T-cell (primary cell): ENCODE measurements at regions not wholly inside any gene's neighbourhood (a gene's known extent, or its start where the extent isn't known, plus 50 kb on each side); places are given as distances from the start of the nearest gene placed in this dataset.

ENCODE experiments used
- ATAC-seq, 4 experiments: fragments of 200-7000 bp in 3 of 4; fragments of 150-1000 bp in 1 of 4; cut with Tn5 transposase; replicated peaks in 1 of 4; 1 replicate in 3 of 4; 2 replicates in 1 of 4; pipeline ENCODE4 v1.10.0; 2021; ENCODE audit warnings: moderate library complexity in 3 of 4, mild to moderate bottlenecking in 2 of 4, moderate number of reproducible peaks in 1 of 4
- CTCF ChIA-PET, 2 donors: fragments of 300-600 bp; sonication (Branson Sonifier 250); formaldehyde crosslinking; loops; one replicate each; lab custom pipeline; 2022; ENCODE audit warnings: antibody characterized with exemption in 2 of 2; lab: Charles Lee
- POLR2A ChIA-PET, 2 donors: fragments of 300-600 bp; sonication (Branson Sonifier 250); formaldehyde crosslinking; loops; one replicate each; lab custom pipeline; 2022; ENCODE audit warnings: antibody characterized with exemption in 2 of 2; lab: Charles Lee
- DNase-seq, 35 experiments: peaks; one replicate each; pipeline versions ENCODE4 v3.0.0 to v3.0.0-alpha.2; 2013 to 2023
- H3K27ac ChIP-seq: one replicate; pipeline ENCODE4 v1.5.1; 2013; ENCODE audit warnings: low read length
- H3K27me3 ChIP-seq, 2 experiments: replicated peaks in 1 of 2; 1 replicate in 1 of 2; 2 replicates in 1 of 2; pipeline versions ENCODE4 v1.6.1 to v1.7.0; 2013; ENCODE audit warnings: low read length in 1 of 2, mixed read lengths in 1 of 2; ENCODE audit not compliant: control insufficient read depth in 2 of 2, insufficient read depth in 2 of 2; ENCODE audit errors: extremely low read depth in 1 of 2
- H3K36me3 ChIP-seq, 2 donors: 1 replicate in 1 of 2; 2 replicates in 1 of 2; pipeline versions ENCODE4 v1.6.1 to v1.7.0; 2013; ENCODE audit warnings: low read length in 1 of 2; ENCODE audit not compliant: control insufficient read depth in 2 of 2, insufficient read depth in 1 of 2; ENCODE audit errors: extremely low read depth in 1 of 2
- H3K4me1 ChIP-seq, 2 experiments: 1 replicate in 1 of 2; 2 replicates in 1 of 2; pipeline versions ENCODE4 v1.6.1 to v1.7.0; 2013; ENCODE audit warnings: low read length in 2 of 2, mixed read lengths in 1 of 2; ENCODE audit not compliant: insufficient read depth in 2 of 2, control insufficient read depth in 1 of 2; ENCODE audit errors: extremely low read depth in 1 of 2
- H3K4me3 ChIP-seq, 2 donors: 1 replicate in 1 of 2; 2 replicates in 1 of 2; pipeline versions ENCODE4 v1.5.1 to v1.7.0; 2013; ENCODE audit warnings: mild to moderate bottlenecking in 2 of 2, low read length in 1 of 2, moderate library complexity in 1 of 2; ENCODE audit not compliant: control insufficient read depth in 1 of 2; ENCODE audit errors: extremely low read depth in 1 of 2
- H3K9me3 ChIP-seq: 2 replicates; pipeline ENCODE4 v1.7.0; 2013
- H3K27ac Mint-ChIP-seq, 2 donors: one replicate each; pipeline ENCODE4 v1.8.0; 2020 to 2021; ENCODE audit warnings: mild to moderate bottlenecking in 2 of 2, mixed read lengths in 2 of 2
- H3K27me3 Mint-ChIP-seq, 2 donors: one replicate each; pipeline ENCODE4 v1.8.0; 2021 to 2022; ENCODE audit warnings: mixed read lengths in 2 of 2
- H3K36me3 Mint-ChIP-seq: one replicate; pipeline ENCODE4 v1.8.0; 2021; ENCODE audit warnings: mixed read lengths
- H3K4me1 Mint-ChIP-seq, 3 donors: one replicate each; pipeline ENCODE4 v1.8.0; 2020 to 2022; ENCODE audit warnings: mixed read lengths in 3 of 3, mild to moderate bottlenecking in 1 of 3
- H3K4me3 Mint-ChIP-seq, 3 donors: one replicate each; pipeline ENCODE4 v1.8.0; 2020 to 2022; ENCODE audit warnings: mild to moderate bottlenecking in 3 of 3, mixed read lengths in 3 of 3, moderate library complexity in 3 of 3
- H3K9me3 Mint-ChIP-seq, 3 donors: one replicate each; pipeline ENCODE4 v1.8.0; 2020 to 2022; ENCODE audit warnings: mixed read lengths in 3 of 3
- WGBS: methylation state at CpG from one replicate; pipeline ENCODE4 v1.1.5; 2013; ENCODE audit warnings: missing lambda C conversion rate; ENCODE audit not compliant: insufficient coverage; 5-methylcytosine and 5-hydroxymethylcytosine counted together

GRCh38 chr9:13597427-13597826 lies 317.9 kb upstream of the MPDZ start:
- no peaks in the 10 kb centered on the region for H3K4me1 ChIP-seq
- no peak overlapping the region for H3K4me3 Mint-ChIP-seq
- no peaks in the 10 kb centered on the region for H3K27me3 ChIP-seq
- no peaks in the 10 kb centered on the region for H3K4me1 Mint-ChIP-seq
- peaks cover 0 to 4% (median 0%) of the 10 kb centered on the region in 3 donors for H3K9me3 Mint-ChIP-seq
- ATAC-seq: no peak
- POLR2A ChIA-PET: no interaction called here
- no peak overlapping the region for H3K27ac ChIP-seq
- H3K27me3 Mint-ChIP-seq: no peaks in the 10 kb centered on the region
- H3K36me3 Mint-ChIP-seq: no peaks in the 10 kb centered on the region
- no peak overlapping the region for H3K4me3 ChIP-seq
- H3K36me3 ChIP-seq: no peaks in the 10 kb centered on the region
- WGBS: no CpG with 5 or more reads among the region's 5 CpGs
- CTCF ChIA-PET: no interaction called here
- DNase-seq: no peak
- no peak overlapping the region for H3K27ac Mint-ChIP-seq
- H3K9me3 ChIP-seq: no peaks in the 10 kb centered on the region

DNA sequence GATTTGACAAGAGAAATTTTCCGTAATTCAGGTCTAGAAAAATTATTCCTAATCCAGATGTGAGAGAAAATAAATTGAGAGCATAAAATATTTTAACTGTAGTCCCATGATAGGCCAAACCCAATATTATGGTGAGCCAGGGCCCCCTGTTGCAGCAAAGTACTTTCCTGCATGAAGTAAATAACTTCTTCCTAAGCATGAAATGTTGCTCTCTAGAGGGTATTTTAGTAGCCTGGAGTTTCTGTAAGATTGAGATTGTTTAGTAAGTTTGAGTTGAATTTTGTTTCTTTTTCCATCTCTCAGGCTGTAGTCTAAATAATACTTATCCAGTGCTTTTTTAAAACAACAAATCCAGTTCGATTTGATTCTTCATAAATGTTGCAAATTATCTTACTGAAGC lies 317.5 kb upstream of the MPDZ start:
- Histone ChIP-seq H3K27ac (no peak overlapping the region), H3K36me3 (no peaks in the 10 kb centered on the region), H3K27me3 (no peaks in the 10 kb centered on the region), H3K4me1 (no peaks in the 10 kb centered on the region), H3K9me3 (no peaks in the 10 kb centered on the region), H3K4me3 (no peak overlapping the region)
- ATAC-seq (no peak), DNase-seq (no peak)
- Mint-ChIP-seq H3K27me3 (no peaks in the 10 kb centered on the region), H3K27ac (no peak overlapping the region), H3K4me3 (no peak overlapping the region), H3K9me3 (peaks cover 0 to 4% (median 0%) of the 10 kb centered on the region in 3 donors), H3K36me3 (no peaks in the 10 kb centered on the region), H3K4me1 (no peaks in the 10 kb centered on the region)
- POLR2A ChIA-PET: no interaction called here
- WGBS: no CpG with 5 or more reads among the region's 2 CpGs
- CTCF ChIA-PET: no interaction called here

GRCh38 chr9:13596383-13596970 lies 317.0 kb upstream of the MPDZ start:
- Histone ChIP-seq H3K4me1 (no peaks in the 10 kb centered on the region), H3K36me3 (no peaks in the 10 kb centered on the region), H3K4me3 (no peak overlapping the region), H3K27ac (no peak overlapping the region), H3K27me3 (no peaks in the 10 kb centered on the region), H3K9me3 (no peaks in the 10 kb centered on the region)
- Mint-ChIP-seq H3K4me3 (no peak overlapping the region), H3K27ac (no peak overlapping the region), H3K27me3 (no peaks in the 10 kb centered on the region), H3K36me3 (no peaks in the 10 kb centered on the region), H3K4me1 (no peaks in the 10 kb centered on the region), H3K9me3 (peaks cover 0 to 9% (median 0%) of the 10 kb centered on the region in 3 donors)
- POLR2A ChIA-PET: interaction anchor here in 1 of 2 donors (0.7 kb wide), 1 partner anchor 26 kb away, joined by 3 read pairs; no protein-coding TSS in a partner anchor
- CTCF ChIA-PET: no interaction called here
- 84% methylated on average over 3 of the region's 4 CpGs for WGBS
- DNase-seq (no peak), ATAC-seq (no peak)

DNA sequence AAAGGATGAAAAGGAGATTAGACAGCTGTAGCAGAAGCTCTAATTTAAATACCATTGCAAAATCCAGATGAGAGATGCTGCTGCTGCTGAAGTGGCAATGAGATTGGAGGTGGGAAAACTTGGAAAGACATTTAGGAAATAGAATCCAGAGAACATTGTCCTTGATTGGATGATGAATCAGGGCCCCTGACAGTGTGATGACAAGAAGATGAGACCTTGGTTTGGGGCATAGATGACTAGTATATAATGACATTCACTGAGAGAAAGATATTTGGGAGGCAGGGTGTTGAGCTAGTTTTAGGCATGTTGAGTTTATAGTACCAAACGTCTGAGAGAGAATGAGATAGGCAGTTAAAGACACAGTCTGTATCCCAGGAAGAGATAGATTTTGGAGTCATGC lies 311.5 kb upstream of the MPDZ start:
- CTCF ChIA-PET: no interaction called here
- WGBS: no CpG with 5 or more reads among the region's 1 CpG

DNA sequence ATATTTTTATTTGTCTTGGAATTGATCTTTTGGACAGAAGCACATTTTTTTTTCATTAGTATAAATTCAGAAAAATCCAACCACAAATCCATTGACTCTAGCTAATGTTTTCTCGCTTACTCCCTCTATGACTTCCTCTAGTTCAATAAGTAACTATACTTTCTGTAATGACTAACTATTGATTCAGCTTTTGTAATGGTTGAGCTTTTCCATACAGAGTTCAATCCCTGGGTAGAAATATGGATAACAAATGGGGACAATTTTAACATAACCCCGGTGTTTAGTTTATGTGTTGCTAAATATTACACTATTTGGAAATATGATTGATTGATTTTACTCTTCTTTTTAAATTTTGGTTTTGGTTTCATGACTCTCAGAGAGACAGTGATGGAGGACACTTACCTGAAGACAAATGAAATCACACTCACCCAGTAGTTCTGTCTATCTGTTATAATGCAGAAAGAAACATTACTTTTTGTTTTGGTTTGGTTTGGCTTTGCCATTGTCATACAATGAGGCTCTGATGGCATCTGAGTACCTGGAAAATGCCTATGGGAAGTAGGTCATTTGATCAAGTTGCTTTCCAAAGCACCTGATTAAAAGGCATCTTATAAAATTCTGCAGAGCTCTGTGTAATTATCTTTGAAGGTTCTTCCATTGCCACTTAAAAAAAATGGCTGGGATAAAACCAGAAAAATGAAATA lies 309.7 kb upstream of the MPDZ start:
- Histone ChIP-seq H3K27ac (no peak overlapping the region), H3K9me3 (no peaks in the 10 kb centered on the region), H3K4me3 (no peak overlapping the region), H3K36me3 (no peaks in the 10 kb centered on the region), H3K4me1 (no peaks in the 10 kb centered on the region), H3K27me3 (no peaks in the 10 kb centered on the region)
- ChIA-PET POLR2A (no interaction called here), CTCF (no interaction called here)
- H3K27ac Mint-ChIP-seq: no peak overlapping the region
- ATAC-seq (no peak), DNase-seq (no peak)
- H3K27me3 Mint-ChIP-seq: no peaks in the 10 kb centered on the region
- WGBS: no CpG with 5 or more reads among the region's 2 CpGs
- peaks cover 9 to 15% (median 9%) of the 10 kb centered on the region in 3 donors for H3K9me3 Mint-ChIP-seq
- H3K4me3 Mint-ChIP-seq: no peak overlapping the region
- H3K36me3 Mint-ChIP-seq: no peaks in the 10 kb centered on the region
- no peaks in the 10 kb centered on the region for H3K4me1 Mint-ChIP-seq

More for the DNA sequence above, 311.5 kb upstream of the MPDZ start:
- Mint-ChIP-seq H3K4me3 (no peak overlapping the region), H3K9me3 (peaks cover 6 to 9% (median 8%) of the 10 kb centered on the region in 3 donors), H3K27ac (no peak overlapping the region), H3K27me3 (no peaks in the 10 kb centered on the region), H3K36me3 (no peaks in the 10 kb centered on the region), H3K4me1 (no peaks in the 10 kb centered on the region)
- POLR2A ChIA-PET: no interaction called here
- H3K27me3 ChIP-seq: no peaks in the 10 kb centered on the region
- H3K9me3 ChIP-seq: no peaks in the 10 kb centered on the region
- no peak for ATAC-seq
- H3K4me3 ChIP-seq: no peak overlapping the region
- no peak for DNase-seq
- no peak overlapping the region for H3K27ac ChIP-seq
- H3K4me1 ChIP-seq: no peaks in the 10 kb centered on the region
- H3K36me3 ChIP-seq: no peaks in the 10 kb centered on the region

DNA sequence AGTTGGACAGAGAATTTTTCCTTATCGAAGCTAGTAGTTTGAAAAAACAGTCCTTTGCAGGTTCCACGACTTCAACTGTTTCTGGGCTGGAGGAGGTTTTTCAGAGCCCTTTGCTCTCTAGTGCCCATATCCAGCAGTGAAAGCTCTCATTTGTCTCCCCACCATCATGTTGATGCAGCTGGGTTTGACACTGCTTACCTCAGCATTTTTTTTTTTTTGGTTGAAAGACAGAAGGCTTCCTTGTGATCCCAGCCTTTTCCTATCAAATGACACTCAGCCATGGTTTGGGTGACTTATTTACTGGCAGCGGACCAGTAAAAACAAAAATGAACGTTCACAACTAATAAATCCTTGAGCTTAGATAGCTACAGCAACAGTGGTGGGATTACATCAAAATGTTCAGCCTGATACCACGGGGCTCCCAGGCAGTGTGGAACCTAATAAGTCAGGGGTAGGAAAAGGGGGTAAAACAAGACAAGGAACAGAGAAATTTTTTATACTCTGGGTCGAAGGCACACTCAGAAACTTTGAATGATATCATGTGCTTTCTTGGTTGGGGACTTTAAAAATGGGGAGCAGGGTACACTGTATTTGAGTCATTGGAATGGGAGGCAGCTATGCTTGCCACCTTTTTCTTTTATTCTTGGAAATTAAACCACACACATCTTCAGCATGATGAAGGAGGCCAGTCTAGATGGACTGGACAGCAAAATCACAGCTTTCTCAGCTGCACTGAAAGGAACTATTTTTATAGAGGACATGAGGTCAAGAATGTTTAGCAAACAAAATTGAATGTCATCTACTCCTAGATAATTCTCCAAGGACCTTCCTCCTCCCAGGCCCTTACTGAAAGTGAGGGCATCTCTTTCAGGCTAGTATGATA lies 308.9 kb upstream of the MPDZ start:
- POLR2A ChIA-PET: no interaction called here
- CTCF ChIA-PET: no interaction called here
- no peaks in the 10 kb centered on the region for H3K36me3 ChIP-seq
- H3K27me3 ChIP-seq: no peaks in the 10 kb centered on the region
- WGBS: 37% methylated on average over 2 of the region's 6 CpGs
- no peak overlapping the region for H3K27ac ChIP-seq
- Mint-ChIP-seq H3K4me1 (no peaks in the 10 kb centered on the region), H3K9me3 (peaks cover 9 to 18% (median 13%) of the 10 kb centered on the region in 3 donors), H3K27me3 (no peaks in the 10 kb centered on the region), H3K36me3 (no peaks in the 10 kb centered on the region), H3K4me3 (no peak overlapping the region), H3K27ac (no peak overlapping the region)
- no peaks in the 10 kb centered on the region for H3K4me1 ChIP-seq
- H3K4me3 ChIP-seq: no peak overlapping the region
- no peaks in the 10 kb centered on the region for H3K9me3 ChIP-seq
- ATAC-seq (no peak), DNase-seq (no peak)
